Left lung (tissue), 4 donors: ENCODE measurements at regions not wholly inside any gene's neighbourhood (a gene's known extent, or its start where the extent isn't known, plus 50 kb on each side); places are given as distances from the start of the nearest gene placed in this dataset.

Experiments
- ATAC-seq: fragments of 200-7000 bp; cut with Tn5 transposase; one replicate; pipeline ENCODE4 v1.9.1; 2020; ENCODE audit warnings: moderate library complexity
- DNase-seq, 4 donors: peaks; one replicate each; pipeline ENCODE4 v3.0.0-alpha.2; 2013 to 2020
- H3K27ac ChIP-seq, 2 donors: fragments of 200-600 bp; sonication (generic) in 1 of 2; one replicate each; pipeline versions ENCODE4 v1.5.0 to v1.8.0; 2020 to 2021
- H3K27me3 ChIP-seq, 2 donors: fragments of 200-600 bp; sonication (generic) in 1 of 2; one replicate each; pipeline versions ENCODE4 v1.5.0 to v1.8.0; 2020 to 2021
- H3K36me3 ChIP-seq, 2 donors: fragments of 200-600 bp; sonication (generic) in 1 of 2; one replicate each; pipeline versions ENCODE4 v1.5.0 to v1.8.0; 2020 to 2021
- H3K4me1 ChIP-seq, 2 donors: fragments of 200-600 bp; one replicate each; pipeline ENCODE4 v1.8.0; 2021
- H3K4me3 ChIP-seq, 2 donors: fragments of 200-600 bp; sonication (generic) in 1 of 2; one replicate each; pipeline versions ENCODE4 v1.5.0 to v1.8.0; 2020 to 2021; ENCODE audit warnings: mild to moderate bottlenecking in 1 of 2
- H3K9me3 ChIP-seq, 2 donors: fragments of 200-600 bp; sonication (generic) in 1 of 2; one replicate each; pipeline versions ENCODE4 v1.5.0 to v1.8.0; 2020 to 2021
- CTCF ChIP-seq, 2 donors: fragments of 200-600 bp; sonication (generic) in 1 of 2; IDR thresholded peaks; one replicate each; pipeline versions ENCODE4 v1.5.0 to v1.8.0; 2021; ENCODE audit warnings: antibody characterized with exemption in 2 of 2
- intact Hi-C, 2 donors: fragments of 100-400 bp; cut with DNase I; formaldehyde crosslinking; loops; one replicate each; pipeline versions ENCODE4 v1.11.2 to v1.14.2; 2022
- donor health status: DM: no; HTN: yes; CAD: no.
- donor health status: DM: no; HTN: no; CAD: no.

GRCh38 chr3:95333826-95334225, 1271.0 kb downstream of the NSUN3 start:
- H3K9me3 ChIP-seq, result peaks cover 0 to 7% of the 10 kb centered on the region in 2 donors
- DNase-seq (no peak), ATAC-seq (no peak)
- H3K36me3 ChIP-seq, result no peaks in the 10 kb centered on the region
- no peaks in the 10 kb centered on the region for H3K4me1 ChIP-seq
- no peak for TF ChIP-seq CTCF (IDR thresholded peaks at IDR 0.05)
- no peak overlapping the region for H3K27ac ChIP-seq
- intact Hi-C loops, result no loop called here
- no peak overlapping the region for H3K4me3 ChIP-seq
- no peaks in the 10 kb centered on the region for H3K27me3 ChIP-seq

GRCh38 chr3:95334461-95334860, 1271.6 kb downstream of the NSUN3 start:
- no peaks in the 10 kb centered on the region for H3K4me1 ChIP-seq
- no peaks in the 10 kb centered on the region for H3K27me3 ChIP-seq
- intact Hi-C loops, result no loop called here
- H3K36me3 ChIP-seq, result no peaks in the 10 kb centered on the region
- DNase-seq (no peak), ATAC-seq (no peak)
- no peak for TF ChIP-seq CTCF (IDR thresholded peaks at IDR 0.05)
- peaks cover 0 to 4% of the 10 kb centered on the region in 2 donors for H3K9me3 ChIP-seq
- no peak overlapping the region for H3K4me3 ChIP-seq
- no peak overlapping the region for H3K27ac ChIP-seq

- Histone ChIP-seq H3K36me3 (no peaks in the 10 kb centered on the region), H3K4me1 (no peaks in the 10 kb centered on the region), H3K27ac (no peak overlapping the region), H3K9me3 (peaks cover 0 to 4% of the 10 kb centered on the region in 2 donors), H3K27me3 (no peaks in the 10 kb centered on the region), H3K4me3 (no peak overlapping the region)
- TF ChIP-seq CTCF (IDR thresholded peaks at IDR 0.05), result no peak
- DNase-seq (no peak), ATAC-seq (no peak)
- intact Hi-C loops, result no loop called here
Measured at GRCh38 chr3:95335517-95335916, 1272.7 kb downstream of the NSUN3 start.

- H3K36me3 ChIP-seq, result no peaks in the 10 kb centered on the region
- intact Hi-C loops, result no loop called here
- no peak overlapping the region for H3K27ac ChIP-seq
- H3K4me3 ChIP-seq, result no peak overlapping the region
- H3K4me1 ChIP-seq, result no peaks in the 10 kb centered on the region
- peaks cover 0 to 4% of the 10 kb centered on the region in 2 donors for H3K9me3 ChIP-seq
- no peaks in the 10 kb centered on the region for H3K27me3 ChIP-seq
- DNase-seq, result no peak
- no peak for ATAC-seq
- no peak for TF ChIP-seq CTCF (IDR thresholded peaks at IDR 0.05)
Measured at GRCh38 chr3:95338446-95338845, 1275.6 kb downstream of the NSUN3 start.

GRCh38 chr3:95341314-95341713, 1278.5 kb downstream of the NSUN3 start:
- H3K36me3 ChIP-seq, result no peaks in the 10 kb centered on the region
- H3K4me1 ChIP-seq, result no peaks in the 10 kb centered on the region
- intact Hi-C loops, result no loop called here
- H3K27ac ChIP-seq, result no peak overlapping the region
- no peaks in the 10 kb centered on the region for H3K27me3 ChIP-seq
- peak; percentile 60 for ATAC-seq
- no peak overlapping the region for H3K4me3 ChIP-seq
- no peak for TF ChIP-seq CTCF (IDR thresholded peaks at IDR 0.05)
- DNase-seq, result no peak
- no peaks in the 10 kb centered on the region for H3K9me3 ChIP-seq
